H1 (cell line): ENCODE measurements at regions not wholly inside any gene's neighbourhood (a gene's known extent, or its start where the extent isn't known, plus 50 kb on each side); places are given as distances from the start of the nearest gene placed in this dataset.

Experiments used
- CTCF ChIA-PET: fragments of 300-600 bp; sonication (Branson Sonifier 250); formaldehyde crosslinking; loops from one replicate; lab custom pipeline; 2021; ENCODE audit not compliant: partially characterized antibody; lab: Charles Lee
- POLR2A ChIA-PET: fragments of 300-600 bp; sonication (Branson Sonifier 250); formaldehyde crosslinking; loops from one replicate; lab custom pipeline; 2021; ENCODE audit warnings: inconsistent platforms; ENCODE audit not compliant: partially characterized antibody; lab: Charles Lee
- DNase-seq, 2 experiments: peaks; one replicate each; pipeline versions ENCODE4 v3.0.0 to v3.0.0-alpha.2; 2010 to 2022; ENCODE audit warnings: low spot score in 2 of 2, low read depth in 1 of 2, mixed read lengths in 1 of 2
- FAIRE-seq: peaks from 2 replicates; lab custom pipeline; 2011; peaks lifted over from hg19 to GRCh38; lab: Jason Lieb, UNC
- H2AFZ ChIP-seq: 2 replicates; pipeline ENCODE4 v1.8.1; 2012; ENCODE audit warnings: low read length, inconsistent platforms
- H2AK5ac ChIP-seq: 2 replicates; pipeline ENCODE4 v1.6.1; 2013; ENCODE audit warnings: low read depth, low read length
- H2BK120ac ChIP-seq: replicated peaks from 2 replicates; pipeline ENCODE3; 2013; ENCODE audit warnings: low read depth, low read length, inconsistent platforms
- H2BK12ac ChIP-seq: 2 replicates; pipeline ENCODE4 v1.6.1; 2013; ENCODE audit warnings: low read depth, low read length
- H2BK15ac ChIP-seq: 2 replicates; pipeline ENCODE4 v1.6.1; 2013; ENCODE audit warnings: low read length
- H2BK20ac ChIP-seq: 2 replicates; pipeline ENCODE4 v1.6.1; 2013; ENCODE audit warnings: low read length
- H2BK5ac ChIP-seq: 2 replicates; pipeline ENCODE4 v1.6.1; 2013; ENCODE audit warnings: low read depth, low read length
- H3K14ac ChIP-seq: 2 replicates; pipeline ENCODE4 v1.6.1; 2013; ENCODE audit warnings: inconsistent platforms; ENCODE audit not compliant: insufficient read length
- H3K18ac ChIP-seq: 2 replicates; pipeline ENCODE4 v1.6.1; 2013; ENCODE audit warnings: low read length; ENCODE audit errors: extremely low read depth
- H3K23ac ChIP-seq: 2 replicates; pipeline ENCODE4 v1.6.1; 2013; ENCODE audit warnings: inconsistent platforms; ENCODE audit not compliant: insufficient read length
- H3K23me2 ChIP-seq: 2 replicates; pipeline ENCODE4 v1.6.1; 2013; ENCODE audit warnings: low read depth, low read length
- H3K27ac ChIP-seq: 2 replicates; pipeline ENCODE4 v1.6.1; 2011; ENCODE audit warnings: low read depth, low read length, inconsistent platforms
- H3K27me3 ChIP-seq, 4 experiments: replicated peaks in 1 of 4; 1 replicate in 1 of 4; 2 replicates in 3 of 4; pipeline versions ENCODE4 v1.6.1 to v1.8.1; 2011 to 2013; ENCODE audit warnings: low read length in 3 of 4, mild to moderate bottlenecking in 3 of 4, inconsistent platforms in 2 of 4, mixed read lengths in 2 of 4, moderate library complexity in 1 of 4; ENCODE audit not compliant: control insufficient read depth in 3 of 4, insufficient read depth in 3 of 4; ENCODE audit errors: extremely low read depth in 1 of 4
- H3K36me3 ChIP-seq, 4 experiments: 2 replicates each; pipeline versions ENCODE4 v1.6.1 to v1.8.1; 2011 to 2013; ENCODE audit warnings: mild to moderate bottlenecking in 4 of 4, low read length in 3 of 4, moderate library complexity in 2 of 4, control low read depth in 1 of 4, inconsistent platforms in 1 of 4; ENCODE audit not compliant: insufficient read depth in 4 of 4, control insufficient read depth in 2 of 4
- H3K4ac ChIP-seq: replicated peaks from 2 replicates; pipeline ENCODE3; 2013; ENCODE audit warnings: low read length, low read depth, mixed read lengths, inconsistent platforms; ENCODE audit not compliant: insufficient read length
- H3K4me1 ChIP-seq, 4 experiments: replicated peaks in 1 of 4; 1 replicate in 1 of 4; 2 replicates in 3 of 4; pipeline versions ENCODE4 v1.6.1 to v1.8.1; 2011 to 2013; ENCODE audit warnings: low read length in 3 of 4, inconsistent platforms in 2 of 4, mixed read lengths in 1 of 4; ENCODE audit not compliant: insufficient read depth in 4 of 4, control insufficient read depth in 3 of 4
- H3K4me2 ChIP-seq, 2 experiments: 2 replicates each; pipeline versions ENCODE4 v1.6.1 to v1.8.1; 2011 to 2013; ENCODE audit warnings: low read depth in 2 of 2, low read length in 2 of 2, control low read depth in 1 of 2, inconsistent platforms in 1 of 2, mild to moderate bottlenecking in 1 of 2; ENCODE audit not compliant: insufficient read depth in 1 of 2
- H3K4me3 ChIP-seq, 4 experiments: fragments of 200-600, 300-600 bp in 1 of 4; sonication (generic), shearing (Covaris generic), sonication (Bioruptor Twin) in 1 of 4; 2 replicates each; pipeline versions ENCODE4 v1.5.1 to v1.8.1; 2011 to 2016; ENCODE audit warnings: low read length in 4 of 4, low read depth in 3 of 4, control low read depth in 2 of 4, inconsistent platforms in 2 of 4, mild to moderate bottlenecking in 2 of 4, mixed read lengths in 1 of 4, moderate library complexity in 1 of 4; ENCODE audit not compliant: insufficient read depth in 2 of 4; ENCODE audit errors: extremely low read depth in 1 of 4
- H3K56ac ChIP-seq: replicated peaks from 2 replicates; pipeline ENCODE3; 2013; ENCODE audit warnings: low read depth, mild to moderate bottlenecking, mixed read lengths, low read length, inconsistent platforms; ENCODE audit not compliant: insufficient read length
- H3K79me1 ChIP-seq: 2 replicates; pipeline ENCODE4 v1.6.1; 2013; ENCODE audit warnings: low read depth, low read length, control low read depth
- H3K79me2 ChIP-seq, 2 experiments: 2 replicates each; pipeline versions ENCODE4 v1.6.1 to v1.8.1; 2012 to 2013; ENCODE audit warnings: low read length in 2 of 2, mild to moderate bottlenecking in 2 of 2, inconsistent platforms in 1 of 2; ENCODE audit not compliant: insufficient read depth in 2 of 2, control insufficient read depth in 1 of 2
- H3K9ac ChIP-seq, 4 experiments: replicated peaks in 1 of 4; 1 replicate in 1 of 4; 2 replicates in 3 of 4; pipeline versions ENCODE4 v1.6.1 to v1.8.1; 2011 to 2013; ENCODE audit warnings: low read depth in 3 of 4, low read length in 3 of 4, control low read depth in 2 of 4, mild to moderate bottlenecking in 2 of 4, moderate library complexity in 2 of 4, inconsistent platforms in 1 of 4; ENCODE audit errors: extremely low read depth in 1 of 4
- H3K9me3 ChIP-seq, 2 experiments: 2 replicates each; pipeline versions ENCODE4 v1.6.1 to v1.8.1; 2012 to 2013; ENCODE audit warnings: mild to moderate bottlenecking in 2 of 2, moderate library complexity in 2 of 2, control low read depth in 1 of 2, inconsistent platforms in 1 of 2, low read depth in 1 of 2, low read length in 1 of 2, mixed read lengths in 1 of 2; ENCODE audit not compliant: insufficient read depth in 2 of 2
- H4K20me1 ChIP-seq, 2 experiments: replicated peaks in 1 of 2; 2 replicates each; pipeline versions ENCODE3 to v1.8.1; 2011 to 2013; ENCODE audit warnings: inconsistent platforms in 2 of 2, low read length in 2 of 2, mild to moderate bottlenecking in 1 of 2; ENCODE audit not compliant: insufficient read depth in 2 of 2, control insufficient read depth in 1 of 2
- H4K5ac ChIP-seq: 2 replicates; pipeline ENCODE4 v1.6.1; 2013; ENCODE audit warnings: low read length, low read depth, mixed read lengths, inconsistent platforms; ENCODE audit not compliant: insufficient read length
- H4K8ac ChIP-seq: 2 replicates; pipeline ENCODE4 v1.8.0; 2013; ENCODE audit warnings: mild to moderate bottlenecking, moderate library complexity, low read length, inconsistent platforms; ENCODE audit not compliant: insufficient read depth; ENCODE audit errors: extremely low read depth
- H4K91ac ChIP-seq: replicated peaks from 2 replicates; pipeline ENCODE3; 2013; ENCODE audit warnings: low read length, mixed read lengths, inconsistent platforms; ENCODE audit not compliant: insufficient read length
- BACH1 ChIP-seq: IDR thresholded peaks from 2 replicates; pipeline ENCODE4 v1.6.1; 2012; ENCODE audit warnings: low read length, improper control_type of control experiment
- CHD1 ChIP-seq: IDR thresholded peaks from 2 replicates; pipeline ENCODE4 v1.6.1; 2012; ENCODE audit warnings: low read depth, low read length, improper control_type of control experiment
- CTBP2 ChIP-seq: IDR thresholded peaks from 2 replicates; pipeline ENCODE4 v1.7.0; 2011; ENCODE audit warnings: borderline replicate concordance, mild to moderate bottlenecking, moderate library complexity, mixed read lengths, low read length; ENCODE audit not compliant: insufficient read depth, insufficient read length
- GABPA ChIP-seq: IDR thresholded peaks from 2 replicates; pipeline ENCODE4 v1.6.1; 2011; ENCODE audit warnings: mild to moderate bottlenecking, low read length, moderate library complexity, borderline replicate concordance; ENCODE audit not compliant: insufficient read depth
- HDAC2 ChIP-seq, 2 experiments: fragments of 300-600 bp in 1 of 2; sonication (generic) in 1 of 2; IDR thresholded peaks; 2 replicates each; pipeline ENCODE4 v1.6.1; 2011 to 2012; ENCODE audit warnings: low read depth in 2 of 2, low read length in 2 of 2, mild to moderate bottlenecking in 2 of 2, moderate library complexity in 2 of 2, borderline replicate concordance in 1 of 2, inconsistent platforms in 1 of 2
- KDM5A ChIP-seq: fragments of 200-600 bp; IDR thresholded peaks from 2 replicates; pipeline ENCODE4 v1.7.1; 2012; ENCODE audit warnings: mild to moderate bottlenecking, low read length, inconsistent platforms, mixed read lengths
- POLR2A ChIP-seq, 2 experiments: IDR thresholded peaks; 1 replicate in 1 of 2; 2 replicates in 1 of 2; pipeline ENCODE4 v1.6.1; 2011; ENCODE audit warnings: low read depth in 2 of 2, low read length in 2 of 2, mild to moderate bottlenecking in 2 of 2; ENCODE audit errors: control extremely low read depth in 1 of 2
- RAD21 ChIP-seq, 2 experiments: IDR thresholded peaks in 1 of 2; conservative IDR thresholded peaks in 1 of 2; 2 replicates each; pipeline ENCODE4 v1.6.1; 2011; ENCODE audit warnings: low read depth in 2 of 2, low read length in 2 of 2, improper control_type of control experiment in 1 of 2, inconsistent platforms in 1 of 2, mild to moderate bottlenecking in 1 of 2, moderate library complexity in 1 of 2
- SIN3A ChIP-seq, 2 experiments: IDR thresholded peaks in 1 of 2; conservative IDR thresholded peaks in 1 of 2; 2 replicates each; pipeline ENCODE4 v1.6.1; 2011 to 2012; ENCODE audit warnings: low read length in 2 of 2, improper control_type of control experiment in 1 of 2, low read depth in 1 of 2, mild to moderate bottlenecking in 1 of 2
- SRF ChIP-seq: IDR thresholded peaks from 2 replicates; pipeline ENCODE4 v1.6.1; 2011; ENCODE audit warnings: mild to moderate bottlenecking, low read depth, low read length, moderate library complexity
- TAF1 ChIP-seq: IDR thresholded peaks from 2 replicates; pipeline ENCODE4 v1.6.1; 2011; ENCODE audit warnings: mild to moderate bottlenecking, low read depth, low read length
- WGBS, 2 experiments: shearing (Covaris generic) in 1 of 2; methylation state at CpG; one replicate each; pipeline versions ENCODE4 v1.1.6 to v1.1.7; 2013 to 2015; ENCODE audit warnings: low lambda C conversion rate in 2 of 2, mixed read lengths in 2 of 2, inconsistent platforms in 1 of 2, low coverage in 1 of 2, missing lambda C conversion rate in 1 of 2; ENCODE audit not compliant: insufficient replicate concordance in 2 of 2, insufficient coverage in 1 of 2, insufficient read length in 1 of 2; ENCODE audit errors: extremely low coverage in 1 of 2, missing lambda C conversion rate in 1 of 2; 5-methylcytosine and 5-hydroxymethylcytosine counted together

- Histone ChIP-seq H3K27ac (no peak overlapping the region), H3K23me2 (no peaks in the 10 kb centered on the region; the same call in 1 of the 2 replicates), H4K91ac (no peak overlapping the region), H2BK12ac (no peak overlapping the region), H2BK20ac (no peak overlapping the region), H2BK120ac (no peak overlapping the region), H3K27me3 (peaks cover 0 to under 1% (median 0%) of the 10 kb centered on the region in 4 experiments; a peak in 2 of 7 replicates), H3K4ac (no peak overlapping the region), H4K5ac (no peak overlapping the region), H2BK5ac (no peak overlapping the region), H3K4me1 (no peaks in the 10 kb centered on the region; a peak in 1 of 7 replicates), H4K8ac (no peak overlapping the region), H3K14ac (no peak overlapping the region), H3K4me3 (no peak overlapping the region), H3K18ac (no peak overlapping the region), H2BK15ac (no peak overlapping the region), H3K79me2 (no peaks in the 10 kb centered on the region), H3K56ac (no peak overlapping the region), H4K20me1 (peaks cover under 1 to 11% of the 10 kb centered on the region in 2 experiments), H3K4me2 (no peak overlapping the region), H3K79me1 (peaks cover 4% of the 10 kb centered on the region), H3K9me3 (peaks cover 20% of the 10 kb centered on the region in 2 experiments), H3K36me3 (no peaks in the 10 kb centered on the region; a peak in 1 of 8 replicates), H2AK5ac (no peak overlapping the region), H3K23ac (no peak overlapping the region), H2AFZ (no peak overlapping the region), H3K9ac (no peak overlapping the region)
- POLR2A ChIA-PET, result no interaction called here
- CTCF ChIA-PET, result no interaction called here
- no peak for DNase-seq
- no peak for FAIRE-seq
- TF ChIP-seq RAD21 (IDR thresholded peaks at IDR 0.05 in 1 of 2, conservative IDR thresholded peaks at IDR 0.05 in 1 of 2; ENCODE audit: low read depth in 2 of 2, low read length in 2 of 2) (no peak), SIN3A (conservative IDR thresholded peaks at IDR 0.05 in 1 of 2, IDR thresholded peaks at IDR 0.05 in 1 of 2; ENCODE audit: low read depth in 1 of 2, low read length in 2 of 2) (no peak), POLR2A (IDR thresholded peaks at IDR 0.05; ENCODE audit: control extremely low read depth in 1 of 2, low read depth in 2 of 2, low read length in 2 of 2) (no peak), CHD1 (no peak), KDM5A (no peak), CTBP2 (no peak), GABPA (no peak), SRF (no peak), HDAC2 (IDR thresholded peaks at IDR 0.05; ENCODE audit: borderline replicate concordance in 1 of 2, low read depth in 2 of 2, low read length in 2 of 2) (no peak), TAF1 (no peak), BACH1 (no peak)
- 95% methylated on average over 6 of the region's 6 CpGs; no CpG with 5 or more reads in 1 of the 2 experiments for WGBS, 2 experiments
Measured at GRCh38 chr4:3377557-3377956, 64.2 kb upstream of the HGFAC start.
